ENCODE measurements at regions not wholly inside any gene's neighbourhood (a gene's known extent, or its start where the extent isn't known, plus 50 kb on each side); places are given as distances from the start of the nearest gene placed in this dataset.
"Not testable (repeated sequence)": the region's sequence is repeated elsewhere in the genome, so short reads cannot be mapped to it uniquely, and the experiment has no call there.

DNA sequence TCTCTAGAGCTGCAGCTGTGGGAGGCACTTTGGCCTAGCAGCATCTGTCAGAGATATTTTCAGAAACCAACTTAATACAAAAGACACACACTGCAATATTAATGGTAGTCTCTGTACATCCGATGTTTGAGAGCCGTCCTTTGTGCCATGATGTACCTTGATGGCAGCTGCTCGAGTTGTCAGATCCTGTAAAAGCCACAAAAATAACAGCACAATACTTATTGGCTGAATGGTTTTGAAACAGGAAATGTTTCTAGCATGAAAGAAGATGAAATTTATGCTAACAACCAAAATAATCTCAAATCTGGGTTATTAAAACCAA, 445.5 kb upstream of the TBL1XR1 start:
- no peak for DNase-seq

GRCh38 chr3:177646749-177647148, 449.5 kb upstream of the TBL1XR1 start:
- DNase-seq, result no peak

GRCh38 chr3:177647341-177647740, 450.1 kb upstream of the TBL1XR1 start:
- no peak for DNase-seq

DNA sequence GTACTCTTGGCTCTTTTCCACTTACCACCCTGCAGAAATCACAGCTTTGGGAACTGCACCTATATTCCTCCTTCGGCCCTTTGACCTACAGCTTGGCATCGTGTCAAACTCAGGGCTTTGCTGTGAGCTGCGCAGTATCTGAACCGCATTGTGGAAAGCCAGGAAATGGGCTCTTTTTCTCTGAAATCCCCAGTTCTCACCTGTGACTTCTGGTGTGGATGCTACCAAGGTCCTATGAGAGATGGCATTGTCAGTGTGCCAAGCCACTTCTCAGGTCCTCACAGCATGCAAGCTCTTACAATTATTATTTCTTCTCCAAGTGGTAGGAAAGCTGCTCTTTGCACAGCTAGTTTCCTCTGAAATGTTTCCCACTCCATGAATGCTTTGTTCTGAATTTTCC, 450.6 kb upstream of the TBL1XR1 start:
- no peak for DNase-seq

DNA sequence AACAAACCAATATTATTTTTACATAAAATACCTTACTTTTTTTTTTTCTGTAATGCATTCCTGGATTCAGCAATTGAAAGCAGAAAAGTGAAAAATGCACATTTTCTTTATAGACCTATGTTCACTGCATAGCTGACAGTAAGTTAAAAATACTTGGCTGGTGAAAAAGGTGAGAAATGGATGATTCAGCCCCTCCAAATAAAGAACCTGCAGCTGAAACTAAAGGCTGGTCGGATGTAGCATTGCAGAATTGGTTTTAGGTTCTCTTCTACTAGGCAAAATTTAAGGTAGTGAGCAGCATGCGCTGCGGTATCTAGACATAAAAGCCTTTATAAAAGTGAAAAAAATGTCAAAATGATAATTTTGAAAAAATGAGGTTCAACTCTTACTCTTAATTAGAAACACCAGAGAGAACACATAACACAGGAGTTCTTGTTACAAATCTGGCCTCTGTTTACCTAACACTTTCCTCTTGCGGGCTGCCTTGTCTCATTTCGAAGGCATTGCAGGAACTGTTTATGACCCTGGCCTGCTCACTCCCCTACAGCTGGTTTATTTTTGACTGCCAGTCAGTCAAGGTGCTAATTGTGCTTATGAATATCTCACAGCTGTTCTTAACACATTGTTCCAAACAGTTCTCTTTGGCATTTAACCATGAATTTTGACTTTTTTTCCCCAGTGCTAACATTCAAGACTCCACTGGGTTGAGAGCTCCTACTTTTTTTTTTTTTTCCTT, 455.4 kb upstream of the TBL1XR1 start:
- no peak for DNase-seq

DNA sequence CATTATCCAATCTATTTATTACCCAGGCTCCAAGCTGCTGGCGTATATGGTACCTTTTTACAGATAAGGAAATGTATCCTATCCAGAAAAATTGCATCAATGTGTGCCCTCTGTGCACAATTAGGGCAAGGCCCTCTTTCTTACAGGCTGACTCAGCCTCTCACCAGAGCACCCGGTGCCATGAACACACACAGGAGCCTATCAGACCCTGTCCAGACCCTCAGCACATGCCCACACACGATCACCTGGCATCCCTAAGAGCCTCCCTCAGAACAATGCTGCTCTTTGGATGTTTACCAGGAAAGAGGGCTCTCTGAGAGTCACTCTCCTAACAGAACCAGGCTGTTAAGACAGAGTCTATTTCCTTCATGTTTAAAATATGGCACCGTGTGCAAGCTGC, 460.0 kb upstream of the TBL1XR1 start:
- DNase-seq, result no peak

DNA sequence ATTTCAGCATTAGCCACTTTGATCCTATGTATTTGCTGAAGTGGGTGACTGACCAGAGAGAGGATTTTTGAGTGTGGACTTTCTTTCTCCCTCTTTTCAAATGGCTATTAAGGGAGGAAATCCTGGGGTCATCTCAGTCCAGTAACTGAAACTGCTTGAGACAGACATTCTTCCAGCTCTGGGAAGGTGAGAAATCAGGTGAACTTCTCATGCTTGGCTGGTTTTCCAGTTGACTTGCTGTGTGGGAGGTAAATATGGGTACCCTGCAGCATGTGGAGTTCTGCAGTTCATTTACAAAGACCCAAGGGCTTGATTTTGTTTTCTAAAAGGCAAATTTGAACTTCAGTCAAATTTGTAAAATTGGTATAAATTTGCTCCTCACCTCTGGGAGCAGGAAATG, 461.1 kb upstream of the TBL1XR1 start:
- DNase-seq, result peak; percentile 79

DNA sequence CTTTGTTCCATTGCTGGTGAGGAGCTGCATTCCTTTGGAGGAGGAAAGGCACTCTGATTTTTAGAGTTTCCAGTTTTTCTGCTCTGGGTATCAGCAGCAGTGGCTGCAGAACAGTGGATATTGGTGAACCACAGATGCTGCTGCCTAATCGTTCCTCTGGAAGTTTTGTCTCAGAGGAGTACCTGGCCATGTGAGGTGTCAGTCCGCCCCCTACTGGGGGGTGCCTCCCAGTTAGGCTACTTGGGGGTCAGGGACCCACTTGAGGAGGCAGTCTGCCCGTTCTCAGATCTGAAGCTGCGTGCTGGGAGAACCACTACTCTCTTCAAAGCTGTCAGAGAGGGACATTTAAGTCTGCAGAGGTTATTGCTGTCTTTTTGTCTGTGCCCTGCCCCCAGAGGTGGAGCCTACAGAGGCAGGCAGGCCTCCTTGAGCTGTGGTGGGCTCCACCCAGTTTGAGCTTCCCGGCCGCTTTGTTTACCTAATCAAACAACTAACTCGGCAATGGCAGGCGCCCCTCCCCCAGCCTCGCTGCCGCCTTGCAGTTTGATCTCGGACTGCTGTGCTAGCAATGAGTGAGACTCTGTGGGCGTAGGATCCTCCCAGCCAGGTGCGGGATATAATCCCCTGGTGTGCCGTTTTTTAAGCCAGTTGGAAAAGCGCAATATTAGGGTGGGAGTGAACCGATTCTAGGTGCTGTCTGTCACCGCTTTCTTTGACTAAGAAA, 467.3 kb upstream of the TBL1XR1 start:
- not testable (repeated sequence) for DNase-seq

- no peak for DNase-seq
Observed at GRCh38 chr3:177665122-177665808, 468.0 kb upstream of the TBL1XR1 start.

GRCh38 chr3:177672252-177672911, 475.1 kb upstream of the TBL1XR1 start:
- no peak for DNase-seq

DNA sequence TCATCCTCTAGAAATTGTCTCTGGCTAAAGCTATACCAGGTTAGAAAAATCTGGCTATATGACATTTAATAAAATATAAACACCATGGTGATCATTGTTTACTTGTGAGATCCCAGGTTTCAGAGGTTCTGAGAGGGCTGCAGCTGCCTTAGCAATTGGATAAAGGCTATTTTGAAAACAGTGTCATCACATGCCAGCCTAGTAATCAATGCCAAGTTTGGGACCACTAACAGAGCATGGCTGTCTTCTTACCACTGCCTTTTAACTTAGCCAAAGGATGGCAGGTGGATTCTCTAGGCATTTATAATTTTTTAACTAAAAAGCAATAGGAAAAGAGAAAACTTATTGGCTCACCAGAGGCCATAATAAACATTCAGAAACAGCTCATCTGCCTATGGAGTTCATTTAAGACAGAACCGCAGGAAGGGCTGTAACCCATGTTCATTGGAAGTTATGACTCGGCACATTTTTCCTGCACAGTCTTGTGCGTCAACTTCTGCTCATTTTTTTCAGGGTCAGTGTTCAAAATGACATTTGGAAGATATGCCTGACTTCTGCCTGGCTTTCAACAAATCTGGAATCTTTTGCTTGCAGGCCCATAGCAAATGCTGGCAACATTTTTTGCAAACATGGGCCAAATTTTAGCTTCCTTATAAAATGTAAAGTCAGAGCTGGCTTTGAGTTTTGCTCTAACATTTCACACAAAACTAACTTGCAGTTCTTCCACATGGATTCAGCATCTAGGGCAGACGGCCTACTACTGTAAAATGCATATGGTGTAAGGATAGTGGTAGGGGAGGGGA, 476.0 kb upstream of the TBL1XR1 start:
- no peak for DNase-seq

- DNase-seq, result no peak
Observed at GRCh38 chr3:177674186-177674585, 476.9 kb upstream of the TBL1XR1 start.

- no peak for DNase-seq
Observed at GRCh38 chr3:177676148-177676547, 478.9 kb upstream of the TBL1XR1 start.

GRCh38 chr3:177676947-177677587, 479.8 kb upstream of the TBL1XR1 start:
- peak; percentile 93 for DNase-seq

- no peak for DNase-seq
Observed at GRCh38 chr3:177679568-177680471, 482.5 kb upstream of the TBL1XR1 start.

DNA sequence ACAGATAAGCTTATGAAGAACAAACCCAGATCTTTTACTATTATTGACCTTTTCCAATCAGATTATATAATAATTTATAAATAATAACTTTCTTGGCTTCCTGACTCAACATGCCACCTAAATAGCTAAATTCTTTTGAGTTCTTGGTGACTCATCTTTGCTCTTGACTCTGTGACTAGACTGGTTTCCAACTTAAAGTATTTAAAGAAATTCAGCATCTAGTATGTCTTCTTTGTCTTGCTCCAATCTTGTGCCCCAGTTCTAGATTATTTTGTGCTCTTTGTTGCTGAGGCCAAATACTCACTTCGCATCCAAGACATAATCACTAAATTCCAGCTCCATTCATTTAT, 483.2 kb upstream of the TBL1XR1 start:
- DNase-seq, result no peak

DNA sequence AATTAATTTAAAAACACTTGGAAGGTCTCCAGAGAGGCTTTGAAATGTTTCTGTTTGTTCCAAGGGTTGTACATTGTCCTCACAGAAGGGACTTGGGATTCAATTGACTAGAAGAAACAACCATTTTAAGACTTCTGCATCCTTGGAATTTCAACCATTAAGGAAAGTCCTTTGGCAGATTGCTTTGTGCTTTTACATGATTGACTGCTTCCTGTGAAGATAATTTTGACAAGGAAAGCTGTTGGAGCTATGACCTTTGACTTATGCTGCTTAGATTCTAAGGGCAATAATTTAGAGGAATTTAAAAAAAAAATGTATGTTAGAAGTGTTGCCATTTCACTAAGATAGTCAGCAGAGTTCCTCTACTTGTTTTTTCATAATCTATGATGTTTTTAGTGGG, 483.9 kb upstream of the TBL1XR1 start:
- DNase-seq, result no peak

DNA sequence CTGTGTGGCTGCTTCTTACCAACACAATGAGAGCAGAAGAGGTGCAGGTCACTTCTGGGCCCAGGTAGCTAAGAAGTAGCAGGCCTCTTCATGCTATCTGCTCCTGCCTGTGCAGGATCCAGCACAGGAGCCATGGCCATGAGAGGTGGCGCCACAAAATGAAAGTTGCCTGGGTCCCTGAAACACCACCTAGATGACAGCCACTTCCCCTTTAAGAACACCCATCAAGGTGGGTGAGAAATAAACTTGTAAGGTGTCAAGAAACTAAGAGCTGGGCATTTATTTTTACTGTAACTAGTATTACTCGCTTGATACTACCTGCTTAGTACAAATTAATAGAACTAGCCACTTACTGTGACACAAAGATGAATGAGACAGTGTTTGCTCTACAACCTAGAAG, 484.6 kb upstream of the TBL1XR1 start:
- no peak for DNase-seq

DNA sequence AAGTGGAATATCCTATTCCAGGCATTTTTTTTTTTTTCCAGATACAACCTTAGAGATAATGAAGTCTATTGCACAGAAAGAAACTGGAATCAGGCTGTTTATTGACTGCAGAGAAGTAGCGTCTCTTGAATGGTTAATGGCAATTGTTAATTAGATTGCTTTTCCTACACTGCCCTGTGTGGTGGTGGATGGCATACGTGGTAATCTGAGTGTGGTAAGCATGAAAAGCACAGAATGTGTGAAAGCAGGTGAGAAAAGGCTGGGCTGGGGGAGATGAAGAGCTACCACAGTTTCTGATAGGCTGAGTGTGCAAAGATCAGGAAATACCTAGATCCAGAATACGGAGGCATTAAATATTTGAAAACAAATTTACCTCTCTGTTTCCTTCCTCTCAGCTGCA, 486.3 kb upstream of the TBL1XR1 start:
- no peak for DNase-seq

DNA sequence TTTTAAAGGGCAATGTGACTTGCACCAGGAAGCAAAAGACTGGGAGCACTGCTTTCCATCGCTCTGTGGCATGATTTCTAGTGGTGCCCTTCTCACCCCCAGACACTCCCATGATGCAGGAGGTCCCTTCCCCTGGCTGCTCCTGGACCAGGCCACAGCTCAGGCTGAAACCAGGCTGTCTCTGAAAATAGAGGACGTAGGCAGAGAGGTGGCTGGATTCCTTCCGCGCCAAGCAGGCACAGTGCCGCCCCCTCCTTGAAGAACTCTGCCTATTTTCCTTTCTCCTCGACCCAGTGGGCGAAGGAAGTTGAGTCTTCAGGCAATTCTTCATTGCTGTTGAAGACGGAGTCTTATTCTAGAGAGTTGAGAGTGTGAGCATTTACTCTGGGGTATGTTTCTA, 489.4 kb upstream of the TBL1XR1 start:
- no peak for DNase-seq

DNA sequence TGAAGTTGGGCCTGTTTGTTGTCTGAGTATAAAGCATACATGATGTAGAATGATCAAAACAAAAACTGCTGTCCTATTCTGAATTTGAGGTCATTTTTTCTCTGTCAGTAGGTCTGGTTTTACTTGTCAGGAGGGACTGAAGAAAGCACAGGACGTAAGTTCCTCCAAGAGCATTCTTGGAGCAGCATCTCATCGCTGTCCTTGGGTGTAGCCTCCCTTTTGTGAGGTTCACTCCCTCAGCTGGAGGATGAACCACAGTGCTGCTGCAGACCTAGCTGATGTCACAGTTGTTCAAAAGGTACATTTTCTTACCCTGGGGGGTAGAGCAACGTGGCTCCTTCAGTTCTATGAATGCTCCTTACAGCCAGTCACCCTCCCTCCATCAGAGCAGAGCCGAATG, 490.0 kb upstream of the TBL1XR1 start:
- no peak for DNase-seq
